ENCODE measurements at regions not wholly inside any gene's neighbourhood (a gene's known extent, or its start where the extent isn't known, plus 50 kb on each side); places are given as distances from the start of the nearest gene placed in this dataset.
"Not testable (repeated sequence)": the region's sequence is repeated elsewhere in the genome, so short reads cannot be mapped to it uniquely, and the experiment has no call there.

GRCh38 chr18:1370552-1370951, 465.9 kb downstream of the ADCYAP1 start:
- H3K36me3 Mint-ChIP-seq (ENCODE audit: insufficient read depth, unreplicated experiment) = no peaks in the 10 kb centered on the region
- POLR2A ChIA-PET = no interaction called here
- no peak for DNase-seq
- no peak overlapping the region for H3K4me3 Mint-ChIP-seq (ENCODE audit: unreplicated experiment)
- Histone ChIP-seq H3K9me3 (no peaks in the 10 kb centered on the region), H3K4me1 (no peaks in the 10 kb centered on the region), H3K4me3 (ENCODE audit: low read depth, low read length) (no peak overlapping the region), H3K36me3 (ENCODE audit: control insufficient read depth, insufficient read depth, low read length) (no peaks in the 10 kb centered on the region), H3K27me3 (replicated peaks; ENCODE audit: control insufficient read depth, insufficient read depth, low read length) (no peaks in the 10 kb centered on the region)
- no peaks in the 10 kb centered on the region for H3K27me3 Mint-ChIP-seq (ENCODE audit: insufficient read depth, unreplicated experiment)
- CTCF ChIA-PET = no interaction called here
- no peaks in the 10 kb centered on the region for H3K9me3 Mint-ChIP-seq (ENCODE audit: unreplicated experiment)
- H3K27ac Mint-ChIP-seq (ENCODE audit: unreplicated experiment) = no peak overlapping the region
- H3K4me1 Mint-ChIP-seq (ENCODE audit: low read depth, unreplicated experiment) = no peaks in the 10 kb centered on the region
- no TSS peak for BruUV-seq (replicated peaks)
- intact Hi-C loops (cut with micrococcal nuclease; ENCODE audit: unreplicated experiment) = no loop called here
- TF ChIP-seq, protein P1, sequence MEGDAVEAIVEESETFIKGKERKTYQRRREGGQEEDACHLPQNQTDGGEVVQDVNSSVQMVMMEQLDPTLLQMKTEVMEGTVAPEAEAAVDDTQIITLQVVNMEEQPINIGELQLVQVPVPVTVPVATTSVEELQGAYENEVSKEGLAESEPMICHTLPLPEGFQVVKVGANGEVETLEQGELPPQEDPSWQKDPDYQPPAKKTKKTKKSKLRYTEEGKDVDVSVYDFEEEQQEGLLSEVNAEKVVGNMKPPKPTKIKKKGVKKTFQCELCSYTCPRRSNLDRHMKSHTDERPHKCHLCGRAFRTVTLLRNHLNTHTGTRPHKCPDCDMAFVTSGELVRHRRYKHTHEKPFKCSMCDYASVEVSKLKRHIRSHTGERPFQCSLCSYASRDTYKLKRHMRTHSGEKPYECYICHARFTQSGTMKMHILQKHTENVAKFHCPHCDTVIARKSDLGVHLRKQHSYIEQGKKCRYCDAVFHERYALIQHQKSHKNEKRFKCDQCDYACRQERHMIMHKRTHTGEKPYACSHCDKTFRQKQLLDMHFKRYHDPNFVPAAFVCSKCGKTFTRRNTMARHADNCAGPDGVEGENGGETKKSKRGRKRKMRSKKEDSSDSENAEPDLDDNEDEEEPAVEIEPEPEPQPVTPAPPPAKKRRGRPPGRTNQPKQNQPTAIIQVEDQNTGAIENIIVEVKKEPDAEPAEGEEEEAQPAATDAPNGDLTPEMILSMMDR (IDR thresholded peaks at IDR 0.05; ENCODE audit: insufficient read depth in 1 of 2, low read depth in 1 of 2, low read length in 1 of 2, severe bottlenecking in 1 of 2, unreplicated experiment in 1 of 2) = no peak

DNA sequence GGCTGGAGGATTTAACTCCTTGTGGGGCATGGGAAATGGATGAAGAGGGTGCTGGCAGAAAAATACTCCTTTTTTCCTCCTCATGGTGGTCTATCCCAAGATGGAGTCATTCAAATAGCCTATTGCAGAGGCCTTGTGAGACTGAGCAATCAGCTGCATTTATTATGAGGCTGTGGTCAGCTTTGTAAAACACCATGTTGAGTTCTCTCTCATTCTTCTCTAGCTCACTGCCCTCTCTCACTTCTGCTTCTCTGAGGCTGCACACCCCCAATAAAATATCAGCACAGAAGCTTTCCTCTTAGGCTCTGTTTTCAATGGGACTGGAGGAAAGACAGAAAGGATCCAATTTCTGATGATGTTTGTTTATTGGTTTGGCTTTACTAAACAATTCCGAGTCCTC, 467.1 kb downstream of the ADCYAP1 start:
- no TSS peak for BruUV-seq (replicated peaks)
- Histone ChIP-seq H3K9me3 (no peaks in the 10 kb centered on the region), H3K4me1 (no peaks in the 10 kb centered on the region), H3K4me3 (ENCODE audit: low read depth, low read length) (no peak overlapping the region), H3K27me3 (replicated peaks; ENCODE audit: control insufficient read depth, insufficient read depth, low read length) (no peaks in the 10 kb centered on the region), H3K36me3 (ENCODE audit: control insufficient read depth, insufficient read depth, low read length) (no peaks in the 10 kb centered on the region)
- intact Hi-C loops (cut with micrococcal nuclease; ENCODE audit: unreplicated experiment) = no loop called here
- H3K4me1 Mint-ChIP-seq (ENCODE audit: low read depth, unreplicated experiment) = no peaks in the 10 kb centered on the region
- no peaks in the 10 kb centered on the region for H3K27me3 Mint-ChIP-seq (ENCODE audit: insufficient read depth, unreplicated experiment)
- TF ChIP-seq, protein P1 (IDR thresholded peaks at IDR 0.05; ENCODE audit: insufficient read depth in 1 of 2, low read depth in 1 of 2, low read length in 1 of 2, severe bottlenecking in 1 of 2, unreplicated experiment in 1 of 2) = no peak
- H3K36me3 Mint-ChIP-seq (ENCODE audit: insufficient read depth, unreplicated experiment) = no peaks in the 10 kb centered on the region
- ChIA-PET POLR2A (no interaction called here), CTCF (no interaction called here)
- no peak overlapping the region for H3K4me3 Mint-ChIP-seq (ENCODE audit: unreplicated experiment)
- H3K9me3 Mint-ChIP-seq (ENCODE audit: unreplicated experiment) = no peaks in the 10 kb centered on the region
- H3K27ac Mint-ChIP-seq (ENCODE audit: unreplicated experiment) = no peak overlapping the region
- no peak for DNase-seq

DNA sequence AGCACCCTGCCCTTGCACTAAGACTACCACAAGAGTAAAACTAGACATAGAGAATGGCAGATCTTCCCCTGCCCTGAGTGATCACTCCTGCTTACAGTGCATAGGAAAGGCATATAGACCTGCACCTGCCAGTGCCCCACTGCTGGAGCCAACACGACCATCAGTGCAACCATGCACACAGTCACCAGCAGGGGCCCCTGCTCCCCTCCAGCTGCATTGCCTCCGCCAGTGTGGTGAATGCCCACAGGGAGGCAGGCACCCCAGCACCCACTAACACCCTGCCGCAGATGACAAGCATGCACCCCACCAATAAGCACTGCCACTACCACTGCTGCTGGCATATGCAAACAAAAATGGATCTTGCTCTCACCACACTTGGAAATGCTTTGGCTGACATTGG, 478.8 kb downstream of the ADCYAP1 start:
- intact Hi-C loops (cut with micrococcal nuclease; ENCODE audit: unreplicated experiment) = no loop called here
- POLR2A ChIA-PET = no interaction called here
- Histone ChIP-seq H3K27me3 (replicated peaks; ENCODE audit: control insufficient read depth, insufficient read depth, low read length) (no peaks in the 10 kb centered on the region), H3K4me1 (no peaks in the 10 kb centered on the region), H3K36me3 (ENCODE audit: control insufficient read depth, insufficient read depth, low read length) (no peaks in the 10 kb centered on the region), H3K4me3 (ENCODE audit: low read depth, low read length) (no peak overlapping the region), H3K9me3 (no peaks in the 10 kb centered on the region)
- H3K27me3 Mint-ChIP-seq (ENCODE audit: insufficient read depth, unreplicated experiment) = no peaks in the 10 kb centered on the region
- no peak overlapping the region for H3K27ac Mint-ChIP-seq (ENCODE audit: unreplicated experiment)
- no peaks in the 10 kb centered on the region for H3K9me3 Mint-ChIP-seq (ENCODE audit: unreplicated experiment)
- TF ChIP-seq, protein P1 (IDR thresholded peaks at IDR 0.05; ENCODE audit: insufficient read depth in 1 of 2, low read depth in 1 of 2, low read length in 1 of 2, severe bottlenecking in 1 of 2, unreplicated experiment in 1 of 2) = no peak
- H3K4me1 Mint-ChIP-seq (ENCODE audit: low read depth, unreplicated experiment) = no peaks in the 10 kb centered on the region
- BruUV-seq (replicated peaks) = no TSS peak
- CTCF ChIA-PET = no interaction called here
- no peaks in the 10 kb centered on the region for H3K36me3 Mint-ChIP-seq (ENCODE audit: insufficient read depth, unreplicated experiment)
- no peak for DNase-seq
- no peak overlapping the region for H3K4me3 Mint-ChIP-seq (ENCODE audit: unreplicated experiment)

DNA sequence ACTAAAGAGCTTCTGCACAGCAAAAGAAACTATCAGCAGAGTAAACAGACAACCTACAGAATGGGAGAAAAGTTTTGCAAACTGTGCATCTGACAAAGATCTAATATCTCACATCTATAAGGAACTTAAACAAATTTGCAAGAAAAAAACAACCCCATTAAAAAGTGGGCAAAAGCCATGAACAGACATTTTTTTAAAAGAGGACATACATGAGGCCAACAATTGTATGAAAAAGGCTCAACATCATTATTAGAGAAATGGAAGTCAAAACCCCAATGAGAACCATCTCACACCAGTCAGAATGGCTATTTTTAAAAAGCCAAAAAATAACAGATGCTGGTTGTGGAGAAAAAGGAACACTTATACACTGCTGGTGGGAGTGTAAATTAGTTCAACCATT, 483.8 kb downstream of the ADCYAP1 start:
- H3K4me3 ChIP-seq (ENCODE audit: low read depth, low read length); H3K27ac Mint-ChIP-seq (ENCODE audit: unreplicated experiment); intact Hi-C loops (cut with micrococcal nuclease; ENCODE audit: unreplicated experiment); H3K36me3 Mint-ChIP-seq (ENCODE audit: insufficient read depth, unreplicated experiment); H3K27me3 Mint-ChIP-seq (ENCODE audit: insufficient read depth, unreplicated experiment); H3K9me3 Mint-ChIP-seq (ENCODE audit: unreplicated experiment); H3K27me3 ChIP-seq (replicated peaks; ENCODE audit: control insufficient read depth, insufficient read depth, low read length); H3K9me3 ChIP-seq; H3K4me1 Mint-ChIP-seq (ENCODE audit: low read depth, unreplicated experiment); CTCF ChIA-PET; H3K4me3 Mint-ChIP-seq (ENCODE audit: unreplicated experiment); H3K36me3 ChIP-seq (ENCODE audit: control insufficient read depth, insufficient read depth, low read length); POLR2A ChIA-PET; DNase-seq; BruUV-seq (replicated peaks): not testable (repeated sequence)
- peaks cover 15% of the 10 kb centered on the region for H3K4me1 ChIP-seq

Measured in Caco-2 (cell line).